MM.1S (cell line): ENCODE measurements at regions not wholly inside any gene's neighbourhood (a gene's known extent, or its start where the extent isn't known, plus 50 kb on each side); places are given as distances from the start of the nearest gene placed in this dataset.

ENCODE experiments used
- EZH2phosphoT487 ChIP-seq: fragments of 300-600 bp; sonication (generic); IDR thresholded peaks from 2 replicates; pipeline ENCODE4 v1.6.1; 2018; ENCODE audit warnings: antibody characterized with exemption, low read length
- TF ChIP-seq, protein P1 (sequence below): fragments of 300-600 bp; sonication (generic); IDR thresholded peaks from 2 replicates; pipeline ENCODE4 v1.5.1; 2016; ENCODE audit warnings: antibody characterized with exemption, low read length, mixed read lengths

- TF ChIP-seq, protein P1, sequence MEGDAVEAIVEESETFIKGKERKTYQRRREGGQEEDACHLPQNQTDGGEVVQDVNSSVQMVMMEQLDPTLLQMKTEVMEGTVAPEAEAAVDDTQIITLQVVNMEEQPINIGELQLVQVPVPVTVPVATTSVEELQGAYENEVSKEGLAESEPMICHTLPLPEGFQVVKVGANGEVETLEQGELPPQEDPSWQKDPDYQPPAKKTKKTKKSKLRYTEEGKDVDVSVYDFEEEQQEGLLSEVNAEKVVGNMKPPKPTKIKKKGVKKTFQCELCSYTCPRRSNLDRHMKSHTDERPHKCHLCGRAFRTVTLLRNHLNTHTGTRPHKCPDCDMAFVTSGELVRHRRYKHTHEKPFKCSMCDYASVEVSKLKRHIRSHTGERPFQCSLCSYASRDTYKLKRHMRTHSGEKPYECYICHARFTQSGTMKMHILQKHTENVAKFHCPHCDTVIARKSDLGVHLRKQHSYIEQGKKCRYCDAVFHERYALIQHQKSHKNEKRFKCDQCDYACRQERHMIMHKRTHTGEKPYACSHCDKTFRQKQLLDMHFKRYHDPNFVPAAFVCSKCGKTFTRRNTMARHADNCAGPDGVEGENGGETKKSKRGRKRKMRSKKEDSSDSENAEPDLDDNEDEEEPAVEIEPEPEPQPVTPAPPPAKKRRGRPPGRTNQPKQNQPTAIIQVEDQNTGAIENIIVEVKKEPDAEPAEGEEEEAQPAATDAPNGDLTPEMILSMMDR, result no peak
- no peak for TF ChIP-seq EZH2phosphoT487
Observed at GRCh38 chr6:6730831-6731230, 142.3 kb downstream of the LY86 start.
